GM12878 (cell line): ENCODE measurements at regions not wholly inside any gene's neighbourhood (a gene's known extent, or its start where the extent isn't known, plus 50 kb on each side); places are given as distances from the start of the nearest gene placed in this dataset.
A peak's percentile ranks its signal among the peaks of the same experiment; 100 is the strongest.

Experiments
- CBX5 ChIP-seq: sonication (generic); IDR thresholded peaks from 2 replicates; pipeline ENCODE4 v1.6.1; 2016; ENCODE audit warnings: low read depth, moderate library complexity, mild to moderate bottlenecking, inconsistent platforms
- EZH2 ChIP-seq: IDR thresholded peaks from 2 replicates; pipeline ENCODE4 v1.6.1; 2012; ENCODE audit warnings: low read depth, mild to moderate bottlenecking, control low read depth, inconsistent platforms, low read length, borderline replicate concordance; ENCODE audit not compliant: control insufficient read depth
- IRF4 ChIP-seq: IDR thresholded peaks from 2 replicates; pipeline ENCODE4 v1.6.1; 2011; ENCODE audit warnings: low read depth, low read length
- KDM1A ChIP-seq: fragments of 200-600 bp; sonication (generic); IDR thresholded peaks from 2 replicates; pipeline ENCODE4 v1.6.1; 2016; ENCODE audit warnings: borderline replicate concordance
- NR2C1 ChIP-seq: fragments of 450-650 bp; IDR thresholded peaks from 2 replicates; pipeline ENCODE4 v1.6.1; 2017; ENCODE audit warnings: antibody characterized with exemption, mild to moderate bottlenecking, moderate library complexity
- POLR2A ChIP-seq: IDR thresholded peaks from 2 replicates; pipeline ENCODE4 v1.6.1; 2011; ENCODE audit warnings: low read depth, mild to moderate bottlenecking, low read length
- POLR2AphosphoS5 ChIP-seq: IDR thresholded peaks from 2 replicates; pipeline ENCODE4 v1.6.1; 2011; ENCODE audit warnings: mild to moderate bottlenecking, low read length, inconsistent platforms
- RELA ChIP-seq: fragments of 450-650 bp; IDR thresholded peaks from 2 replicates; pipeline ENCODE4 v1.8.0; 2014; ENCODE audit warnings: borderline replicate concordance; ENCODE audit not compliant: partially characterized antibody
- SMAD5 ChIP-seq: IDR thresholded peaks from 2 replicates; pipeline ENCODE4 v1.6.1; 2016; ENCODE audit warnings: antibody characterized with exemption, low read depth
- TCF12 ChIP-seq: IDR thresholded peaks from 2 replicates; pipeline ENCODE4 v1.6.1; 2011; ENCODE audit warnings: low read depth, mild to moderate bottlenecking, low read length
- YBX1 ChIP-seq: fragments of 450-650 bp; IDR thresholded peaks from 2 replicates; pipeline ENCODE4 v1.6.1; 2016; ENCODE audit warnings: antibody characterized with exemption
- TF ChIP-seq, protein P1 (sequence below): fragments of 450-650 bp; formaldehyde crosslinking; IDR thresholded peaks from 2 replicates; pipeline ENCODE4 v1.5.0; 2022; ENCODE audit warnings: mild to moderate bottlenecking, missing genetic modification characterization
- TF ChIP-seq, protein P2 (sequence below), 3 experiments: IDR thresholded peaks in 2 of 3; conservative IDR thresholded peaks in 1 of 3; 2 replicates each; pipeline ENCODE4 v1.5.1; 2011; ENCODE audit warnings: low read depth in 3 of 3, low read length in 3 of 3, mild to moderate bottlenecking in 3 of 3, control low read depth in 2 of 3, moderate library complexity in 2 of 3, inconsistent platforms in 1 of 3, mixed read lengths in 1 of 3; ENCODE audit not compliant: control insufficient read depth in 2 of 3, insufficient read depth in 1 of 3; ENCODE audit errors: extremely low read depth in 1 of 3

DNA sequence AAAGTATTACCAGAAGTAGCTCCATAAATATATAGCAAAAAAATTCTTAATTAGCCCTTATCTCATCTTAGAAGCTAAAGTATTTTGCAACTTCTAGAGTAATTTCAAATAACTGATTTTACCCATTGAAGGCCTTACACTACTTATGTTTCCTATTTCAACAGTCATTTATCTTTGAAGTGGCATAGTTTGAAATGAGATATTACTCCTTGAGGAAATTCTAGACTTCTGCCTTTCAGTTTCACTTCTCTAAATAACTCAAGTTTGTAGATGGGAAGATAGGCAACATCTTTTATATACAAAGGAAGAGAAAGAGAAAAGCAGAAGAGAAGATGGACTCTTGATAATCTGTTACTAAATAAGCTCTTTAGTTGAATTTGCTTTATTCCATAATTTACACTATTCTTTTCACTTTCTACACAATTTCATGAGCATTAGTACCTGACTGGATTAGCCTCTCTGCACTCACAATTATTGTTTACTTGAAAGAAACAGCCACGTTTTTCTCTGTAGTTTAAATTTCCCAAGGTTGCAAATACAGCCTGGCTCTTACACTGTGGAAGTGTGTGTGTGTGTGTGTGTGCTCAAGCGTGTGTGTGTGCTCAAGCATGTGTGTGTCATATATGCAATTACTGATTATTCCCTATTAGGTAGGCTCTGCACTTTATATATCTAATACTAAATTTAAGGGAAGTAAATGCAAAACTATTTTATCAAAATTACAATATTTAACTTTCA is 60.6 kb upstream of the EMB start:
- TF ChIP-seq CBX5 (no peak), POLR2AphosphoS5 (no peak), IRF4 (peak; percentile 46; the same call in 1 of the 2 replicates), TCF12 (no peak), NR2C1 (no peak), POLR2A (no peak), YBX1 (no peak), KDM1A (no peak), SMAD5 (no peak), RELA (no peak), EZH2 (no peak)
- TF ChIP-seq, protein P1, sequence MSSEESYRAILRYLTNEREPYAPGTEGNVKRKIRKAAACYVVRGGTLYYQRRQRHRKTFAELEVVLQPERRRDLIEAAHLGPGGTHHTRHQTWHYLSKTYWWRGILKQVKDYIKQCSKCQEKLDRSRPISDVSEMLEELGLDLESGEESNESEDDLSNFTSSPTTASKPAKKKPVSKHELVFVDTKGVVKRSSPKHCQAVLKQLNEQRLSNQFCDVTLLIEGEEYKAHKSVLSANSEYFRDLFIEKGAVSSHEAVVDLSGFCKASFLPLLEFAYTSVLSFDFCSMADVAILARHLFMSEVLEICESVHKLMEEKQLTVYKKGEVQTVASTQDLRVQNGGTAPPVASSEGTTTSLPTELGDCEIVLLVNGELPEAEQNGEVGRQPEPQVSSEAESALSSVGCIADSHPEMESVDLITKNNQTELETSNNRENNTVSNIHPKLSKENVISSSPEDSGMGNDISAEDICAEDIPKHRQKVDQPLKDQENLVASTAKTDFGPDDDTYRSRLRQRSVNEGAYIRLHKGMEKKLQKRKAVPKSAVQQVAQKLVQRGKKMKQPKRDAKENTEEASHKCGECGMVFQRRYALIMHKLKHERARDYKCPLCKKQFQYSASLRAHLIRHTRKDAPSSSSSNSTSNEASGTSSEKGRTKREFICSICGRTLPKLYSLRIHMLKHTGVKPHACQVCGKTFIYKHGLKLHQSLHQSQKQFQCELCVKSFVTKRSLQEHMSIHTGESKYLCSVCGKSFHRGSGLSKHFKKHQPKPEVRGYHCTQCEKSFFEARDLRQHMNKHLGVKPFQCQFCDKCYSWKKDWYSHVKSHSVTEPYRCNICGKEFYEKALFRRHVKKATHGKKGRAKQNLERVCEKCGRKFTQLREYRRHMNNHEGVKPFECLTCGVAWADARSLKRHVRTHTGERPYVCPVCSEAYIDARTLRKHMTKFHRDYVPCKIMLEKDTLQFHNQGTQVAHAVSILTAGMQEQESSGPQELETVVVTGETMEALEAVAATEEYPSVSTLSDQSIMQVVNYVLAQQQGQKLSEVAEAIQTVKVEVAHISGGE (CRISPR knock-in tag) = no peak
- TF ChIP-seq, protein P2, sequence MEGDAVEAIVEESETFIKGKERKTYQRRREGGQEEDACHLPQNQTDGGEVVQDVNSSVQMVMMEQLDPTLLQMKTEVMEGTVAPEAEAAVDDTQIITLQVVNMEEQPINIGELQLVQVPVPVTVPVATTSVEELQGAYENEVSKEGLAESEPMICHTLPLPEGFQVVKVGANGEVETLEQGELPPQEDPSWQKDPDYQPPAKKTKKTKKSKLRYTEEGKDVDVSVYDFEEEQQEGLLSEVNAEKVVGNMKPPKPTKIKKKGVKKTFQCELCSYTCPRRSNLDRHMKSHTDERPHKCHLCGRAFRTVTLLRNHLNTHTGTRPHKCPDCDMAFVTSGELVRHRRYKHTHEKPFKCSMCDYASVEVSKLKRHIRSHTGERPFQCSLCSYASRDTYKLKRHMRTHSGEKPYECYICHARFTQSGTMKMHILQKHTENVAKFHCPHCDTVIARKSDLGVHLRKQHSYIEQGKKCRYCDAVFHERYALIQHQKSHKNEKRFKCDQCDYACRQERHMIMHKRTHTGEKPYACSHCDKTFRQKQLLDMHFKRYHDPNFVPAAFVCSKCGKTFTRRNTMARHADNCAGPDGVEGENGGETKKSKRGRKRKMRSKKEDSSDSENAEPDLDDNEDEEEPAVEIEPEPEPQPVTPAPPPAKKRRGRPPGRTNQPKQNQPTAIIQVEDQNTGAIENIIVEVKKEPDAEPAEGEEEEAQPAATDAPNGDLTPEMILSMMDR (IDR thresholded peaks at IDR 0.05 in 2 of 3, conservative IDR thresholded peaks at IDR 0.05 in 1 of 3; ENCODE audit: control insufficient read depth in 2 of 3, extremely low read depth in 1 of 3, insufficient read depth in 1 of 3, low read depth in 3 of 3, low read length in 3 of 3) = no peak
